Vagina (tissue), 2 donors: ENCODE measurements at regions not wholly inside any gene's neighbourhood (a gene's known extent, or its start where the extent isn't known, plus 50 kb on each side); places are given as distances from the start of the nearest gene placed in this dataset.

Experiments
- POLR2A ChIP-seq, 2 donors: fragments of 450-650 bp; IDR thresholded peaks; one replicate each; pipeline ENCODE4 v1.6.1; 2017; ENCODE audit warnings: antibody characterized with exemption in 2 of 2, mild to moderate bottlenecking in 2 of 2, moderate library complexity in 2 of 2
- POLR2AphosphoS5 ChIP-seq, 2 donors: sonication (generic); formaldehyde crosslinking; IDR thresholded peaks; one replicate each; pipeline ENCODE4 v1.9.0; 2017; ENCODE audit warnings: antibody characterized with exemption in 2 of 2, mild to moderate bottlenecking in 2 of 2, low read depth in 1 of 2; ENCODE audit not compliant: insufficient read depth in 1 of 2
- TF ChIP-seq, protein P1 (sequence below), 3 experiments: fragments of 450-650 bp in 2 of 3; fragments of 200-600 bp in 1 of 3; sonication (generic) in 1 of 3; IDR thresholded peaks; one replicate each; pipeline ENCODE4 v1.5.1; 2017 to 2019; ENCODE audit warnings: antibody characterized with exemption in 3 of 3, mild to moderate bottlenecking in 2 of 3, moderate library complexity in 2 of 3

DNA sequence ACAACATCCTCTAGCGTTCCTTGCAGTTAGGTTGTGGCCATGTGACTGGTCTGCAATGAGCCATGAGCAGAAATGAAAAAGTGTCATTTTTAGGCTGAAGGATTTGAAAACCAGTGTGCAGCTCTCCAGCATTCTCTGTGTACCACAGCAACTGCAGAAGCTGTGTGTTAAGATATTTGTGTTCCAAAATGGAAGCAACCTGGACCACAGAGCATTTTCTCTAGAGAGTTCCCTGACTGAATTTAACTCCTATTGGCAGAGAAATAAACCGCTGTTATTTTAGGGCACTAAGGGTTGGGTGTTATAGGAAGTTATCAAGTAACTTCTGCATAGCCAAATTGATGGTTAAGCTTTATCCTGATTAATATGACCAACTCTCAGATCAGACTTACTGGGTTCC is 257.2 kb upstream of the THUMPD2 start:
- TF ChIP-seq POLR2AphosphoS5 (IDR thresholded peaks at IDR 0.05; ENCODE audit: insufficient read depth in 1 of 2, low read depth in 1 of 2) (no peak), POLR2A (IDR thresholded peaks at IDR 0.05) (no peak)
- TF ChIP-seq, protein P1, sequence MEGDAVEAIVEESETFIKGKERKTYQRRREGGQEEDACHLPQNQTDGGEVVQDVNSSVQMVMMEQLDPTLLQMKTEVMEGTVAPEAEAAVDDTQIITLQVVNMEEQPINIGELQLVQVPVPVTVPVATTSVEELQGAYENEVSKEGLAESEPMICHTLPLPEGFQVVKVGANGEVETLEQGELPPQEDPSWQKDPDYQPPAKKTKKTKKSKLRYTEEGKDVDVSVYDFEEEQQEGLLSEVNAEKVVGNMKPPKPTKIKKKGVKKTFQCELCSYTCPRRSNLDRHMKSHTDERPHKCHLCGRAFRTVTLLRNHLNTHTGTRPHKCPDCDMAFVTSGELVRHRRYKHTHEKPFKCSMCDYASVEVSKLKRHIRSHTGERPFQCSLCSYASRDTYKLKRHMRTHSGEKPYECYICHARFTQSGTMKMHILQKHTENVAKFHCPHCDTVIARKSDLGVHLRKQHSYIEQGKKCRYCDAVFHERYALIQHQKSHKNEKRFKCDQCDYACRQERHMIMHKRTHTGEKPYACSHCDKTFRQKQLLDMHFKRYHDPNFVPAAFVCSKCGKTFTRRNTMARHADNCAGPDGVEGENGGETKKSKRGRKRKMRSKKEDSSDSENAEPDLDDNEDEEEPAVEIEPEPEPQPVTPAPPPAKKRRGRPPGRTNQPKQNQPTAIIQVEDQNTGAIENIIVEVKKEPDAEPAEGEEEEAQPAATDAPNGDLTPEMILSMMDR (IDR thresholded peaks at IDR 0.05): no peak
